ENCODE measurements at regions not wholly inside any gene's neighbourhood (a gene's known extent, or its start where the extent isn't known, plus 50 kb on each side); places are given as distances from the start of the nearest gene placed in this dataset.

DNA sequence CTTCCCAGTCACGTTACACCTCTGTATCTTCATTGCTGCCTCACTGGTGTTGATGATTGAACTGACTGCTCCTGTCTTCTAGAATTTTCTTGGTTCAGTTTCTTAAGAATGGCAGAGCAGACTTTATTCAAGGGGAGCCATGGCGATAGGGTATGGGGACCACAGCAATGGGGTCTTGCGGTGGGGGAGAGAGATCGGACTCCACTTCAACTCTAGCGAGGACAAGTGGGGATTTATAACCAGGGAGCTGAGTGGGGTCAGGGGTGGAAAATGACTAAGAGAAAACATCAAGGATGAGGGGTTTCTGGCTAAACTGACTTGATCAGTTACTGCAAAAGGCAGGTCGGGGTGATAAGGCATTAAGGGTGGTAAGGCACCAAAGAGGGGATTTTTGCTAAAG, 156.4 kb downstream of the CD83 start:
- no peak overlapping the region for H3K4me3 Mint-ChIP-seq (ENCODE audit: low read depth, unreplicated experiment)
- no peaks in the 10 kb centered on the region for H3K27me3 Mint-ChIP-seq (ENCODE audit: unreplicated experiment)
- no TSS peak for BruUV-seq (replicated peaks)
- CTCF ChIA-PET, result no interaction called here
- peaks cover 32% of the 10 kb centered on the region for H3K4me1 Mint-ChIP-seq (ENCODE audit: low read depth, unreplicated experiment)
- no peaks in the 10 kb centered on the region for H3K9me3 Mint-ChIP-seq (ENCODE audit: low read depth, unreplicated experiment)
- DNase-seq, result no peak
- peaks cover 5% of the 10 kb centered on the region for H3K36me3 Mint-ChIP-seq (ENCODE audit: insufficient read depth, unreplicated experiment)
- intact Hi-C loops (cut with micrococcal nuclease; ENCODE audit: unreplicated experiment), result no loop called here
- H3K27ac Mint-ChIP-seq (ENCODE audit: unreplicated experiment), result no peak overlapping the region
- TF ChIP-seq, protein P1, sequence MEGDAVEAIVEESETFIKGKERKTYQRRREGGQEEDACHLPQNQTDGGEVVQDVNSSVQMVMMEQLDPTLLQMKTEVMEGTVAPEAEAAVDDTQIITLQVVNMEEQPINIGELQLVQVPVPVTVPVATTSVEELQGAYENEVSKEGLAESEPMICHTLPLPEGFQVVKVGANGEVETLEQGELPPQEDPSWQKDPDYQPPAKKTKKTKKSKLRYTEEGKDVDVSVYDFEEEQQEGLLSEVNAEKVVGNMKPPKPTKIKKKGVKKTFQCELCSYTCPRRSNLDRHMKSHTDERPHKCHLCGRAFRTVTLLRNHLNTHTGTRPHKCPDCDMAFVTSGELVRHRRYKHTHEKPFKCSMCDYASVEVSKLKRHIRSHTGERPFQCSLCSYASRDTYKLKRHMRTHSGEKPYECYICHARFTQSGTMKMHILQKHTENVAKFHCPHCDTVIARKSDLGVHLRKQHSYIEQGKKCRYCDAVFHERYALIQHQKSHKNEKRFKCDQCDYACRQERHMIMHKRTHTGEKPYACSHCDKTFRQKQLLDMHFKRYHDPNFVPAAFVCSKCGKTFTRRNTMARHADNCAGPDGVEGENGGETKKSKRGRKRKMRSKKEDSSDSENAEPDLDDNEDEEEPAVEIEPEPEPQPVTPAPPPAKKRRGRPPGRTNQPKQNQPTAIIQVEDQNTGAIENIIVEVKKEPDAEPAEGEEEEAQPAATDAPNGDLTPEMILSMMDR (IDR thresholded peaks at IDR 0.05; ENCODE audit: unreplicated experiment), result no peak

GRCh38 chr6:14274546-14275492, 157.2 kb downstream of the CD83 start:
- Mint-ChIP-seq H3K36me3 (ENCODE audit: insufficient read depth, unreplicated experiment) (peaks cover 5% of the 10 kb centered on the region), H3K27me3 (ENCODE audit: unreplicated experiment) (no peaks in the 10 kb centered on the region), H3K4me3 (ENCODE audit: low read depth, unreplicated experiment) (no peak overlapping the region), H3K9me3 (ENCODE audit: low read depth, unreplicated experiment) (no peaks in the 10 kb centered on the region), H3K27ac (ENCODE audit: unreplicated experiment) (no peak overlapping the region), H3K4me1 (ENCODE audit: low read depth, unreplicated experiment) (peaks cover 32% of the 10 kb centered on the region)
- no peak for DNase-seq
- intact Hi-C loops (cut with micrococcal nuclease; ENCODE audit: unreplicated experiment), result no loop called here
- CTCF ChIA-PET, result no interaction called here
- TF ChIP-seq, protein P1 (IDR thresholded peaks at IDR 0.05; ENCODE audit: unreplicated experiment), result no peak
- no TSS peak for BruUV-seq (replicated peaks)

- TF ChIP-seq, protein P1 (IDR thresholded peaks at IDR 0.05; ENCODE audit: unreplicated experiment), result no peak
- CTCF ChIA-PET, result no interaction called here
- H3K4me1 Mint-ChIP-seq (ENCODE audit: low read depth, unreplicated experiment), result peaks cover 26% of the 10 kb centered on the region
- BruUV-seq (replicated peaks), result no TSS peak
- no peak overlapping the region for H3K27ac Mint-ChIP-seq (ENCODE audit: unreplicated experiment)
- intact Hi-C loops (cut with micrococcal nuclease; ENCODE audit: unreplicated experiment), result no loop called here
- H3K36me3 Mint-ChIP-seq (ENCODE audit: insufficient read depth, unreplicated experiment), result peaks cover 5% of the 10 kb centered on the region
- H3K9me3 Mint-ChIP-seq (ENCODE audit: low read depth, unreplicated experiment), result no peaks in the 10 kb centered on the region
- H3K27me3 Mint-ChIP-seq (ENCODE audit: unreplicated experiment), result no peaks in the 10 kb centered on the region
- DNase-seq, result no peak
- H3K4me3 Mint-ChIP-seq (ENCODE audit: low read depth, unreplicated experiment), result no peak overlapping the region
These were observed 157.9 kb downstream of the CD83 start for GRCh38 chr6:14275493-14275851.

GRCh38 chr6:14276071-14276470, 158.5 kb downstream of the CD83 start:
- no peak overlapping the region for H3K27ac Mint-ChIP-seq (ENCODE audit: unreplicated experiment)
- CTCF ChIA-PET, result no interaction called here
- no TSS peak for BruUV-seq (replicated peaks)
- H3K27me3 Mint-ChIP-seq (ENCODE audit: unreplicated experiment), result no peaks in the 10 kb centered on the region
- TF ChIP-seq, protein P1 (IDR thresholded peaks at IDR 0.05; ENCODE audit: unreplicated experiment), result no peak
- H3K4me3 Mint-ChIP-seq (ENCODE audit: low read depth, unreplicated experiment), result no peak overlapping the region
- peaks cover 2% of the 10 kb centered on the region for H3K36me3 Mint-ChIP-seq (ENCODE audit: insufficient read depth, unreplicated experiment)
- no peaks in the 10 kb centered on the region for H3K9me3 Mint-ChIP-seq (ENCODE audit: low read depth, unreplicated experiment)
- intact Hi-C loops (cut with micrococcal nuclease; ENCODE audit: unreplicated experiment), result no loop called here
- DNase-seq, result no peak
- H3K4me1 Mint-ChIP-seq (ENCODE audit: low read depth, unreplicated experiment), result peaks cover 20% of the 10 kb centered on the region
